GM18508 (cell line): ENCODE measurements at regions not wholly inside any gene's neighbourhood (a gene's known extent, or its start where the extent isn't known, plus 50 kb on each side); places are given as distances from the start of the nearest gene placed in this dataset.

Experiments used
- ATAC-seq: cut with Tn5 transposase; IDR thresholded peaks from one replicate; pipeline ENCODE4 v1.9.1; 2021; ENCODE audit warnings: moderate number of reproducible peaks; ENCODE audit not compliant: insufficient read depth, unreplicated experiment

- no peak for ATAC-seq
Measured at GRCh38 chr3:154779571-154779970, 300.5 kb upstream of the MME start.

- ATAC-seq: no peak
Measured at GRCh38 chr3:154778057-154778456, 302.1 kb upstream of the MME start.

DNA sequence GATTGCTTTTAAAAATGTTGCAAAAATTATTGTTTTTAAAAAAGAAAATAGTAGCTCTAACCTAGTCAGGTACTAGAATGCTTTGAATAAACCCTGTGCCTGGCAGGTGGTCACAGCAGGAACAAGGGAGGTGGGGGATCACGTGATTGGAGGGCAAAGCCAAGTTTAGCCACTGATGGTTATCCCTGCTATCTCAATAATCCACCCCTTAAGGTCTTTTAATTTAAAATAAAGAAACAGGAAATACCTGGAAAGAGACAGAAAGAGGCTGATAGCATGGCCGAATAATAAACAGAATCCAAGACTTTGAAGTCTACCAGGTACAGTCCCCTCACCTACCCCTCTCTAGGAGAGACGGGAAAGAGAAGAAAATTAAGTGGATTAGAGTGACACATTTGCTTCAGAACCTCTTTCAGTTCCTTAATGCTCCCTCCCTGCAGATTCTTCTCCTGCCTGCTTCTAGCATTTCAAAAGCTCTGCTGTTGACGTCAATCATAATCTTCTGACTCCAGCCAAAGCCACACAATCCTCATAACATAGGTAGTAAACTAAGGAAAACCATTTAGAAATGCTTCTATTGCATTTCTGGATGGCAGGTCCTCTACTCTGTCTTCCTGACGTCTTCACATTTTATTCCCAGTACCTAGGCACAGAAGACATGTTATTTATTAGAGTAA lies 303.4 kb upstream of the MME start:
- ATAC-seq: no peak

DNA sequence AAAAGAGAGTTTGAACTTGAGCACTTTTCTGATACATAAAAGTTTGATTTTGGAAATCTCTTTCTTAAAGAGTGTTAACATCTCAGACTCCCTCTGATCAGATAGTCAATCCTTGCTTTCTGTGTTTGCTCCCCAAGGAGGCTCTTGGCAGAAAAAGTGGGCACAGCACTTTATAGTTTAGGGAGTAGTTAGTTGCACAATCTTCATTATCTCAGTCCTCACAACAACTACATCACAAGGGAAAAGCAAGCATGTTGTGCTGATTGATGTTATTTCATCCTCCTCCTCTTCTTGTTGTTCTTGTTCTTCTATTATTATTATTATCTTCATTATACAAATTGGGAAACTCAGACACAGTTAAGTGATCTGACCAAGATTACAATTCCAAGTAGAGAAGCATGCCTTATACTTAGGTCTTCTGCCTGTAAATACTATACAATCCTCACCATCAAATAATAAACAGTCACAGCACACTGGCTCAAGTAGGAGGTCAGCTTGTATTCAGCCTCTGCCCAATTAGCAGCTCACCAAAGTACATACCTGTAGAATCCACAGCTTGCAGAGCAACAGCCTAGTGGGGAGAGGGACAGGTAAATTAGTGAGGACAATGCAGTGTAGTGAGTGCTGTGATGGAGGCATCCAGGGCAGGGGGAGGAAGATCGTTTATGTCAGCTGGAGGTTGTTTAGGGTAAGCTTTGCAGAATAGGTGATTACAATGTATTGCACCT lies 304.1 kb upstream of the MME start:
- ATAC-seq: no peak

DNA sequence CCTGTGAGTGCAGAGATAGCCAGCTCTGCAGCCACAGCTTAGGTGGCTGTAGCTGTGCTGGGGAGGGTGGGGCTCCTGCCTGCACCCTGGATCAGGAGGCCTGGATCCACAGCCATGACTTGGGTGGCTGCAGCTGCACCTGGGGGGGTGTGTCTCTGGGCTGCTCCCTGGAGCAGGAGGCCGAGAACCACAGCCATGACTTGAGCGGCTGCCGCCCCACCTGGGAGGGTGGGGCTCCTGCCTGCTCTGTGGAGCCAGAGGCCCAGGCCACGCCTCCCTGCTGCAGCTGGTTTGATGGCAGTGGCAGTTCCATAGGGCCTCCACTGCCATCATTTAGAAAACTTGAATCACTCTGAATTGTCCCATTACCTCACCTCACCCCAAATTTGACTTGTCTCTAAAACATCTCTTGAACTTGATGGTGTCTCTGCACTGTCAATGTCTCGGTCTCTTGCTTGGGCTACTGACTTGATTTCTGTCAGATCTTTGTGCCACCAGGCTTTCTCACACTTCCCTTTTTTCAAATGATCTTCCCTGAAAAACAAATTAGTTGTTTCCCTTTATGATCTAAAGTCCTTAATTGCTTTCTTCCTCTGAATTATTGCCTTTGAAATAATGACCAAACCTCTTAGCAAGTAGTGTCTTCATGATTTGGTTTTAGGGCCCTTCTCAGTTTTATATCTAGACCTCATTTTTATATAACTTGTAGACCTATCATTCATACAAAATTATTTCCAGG lies 313.2 kb upstream of the MME start:
- ATAC-seq: no peak

DNA sequence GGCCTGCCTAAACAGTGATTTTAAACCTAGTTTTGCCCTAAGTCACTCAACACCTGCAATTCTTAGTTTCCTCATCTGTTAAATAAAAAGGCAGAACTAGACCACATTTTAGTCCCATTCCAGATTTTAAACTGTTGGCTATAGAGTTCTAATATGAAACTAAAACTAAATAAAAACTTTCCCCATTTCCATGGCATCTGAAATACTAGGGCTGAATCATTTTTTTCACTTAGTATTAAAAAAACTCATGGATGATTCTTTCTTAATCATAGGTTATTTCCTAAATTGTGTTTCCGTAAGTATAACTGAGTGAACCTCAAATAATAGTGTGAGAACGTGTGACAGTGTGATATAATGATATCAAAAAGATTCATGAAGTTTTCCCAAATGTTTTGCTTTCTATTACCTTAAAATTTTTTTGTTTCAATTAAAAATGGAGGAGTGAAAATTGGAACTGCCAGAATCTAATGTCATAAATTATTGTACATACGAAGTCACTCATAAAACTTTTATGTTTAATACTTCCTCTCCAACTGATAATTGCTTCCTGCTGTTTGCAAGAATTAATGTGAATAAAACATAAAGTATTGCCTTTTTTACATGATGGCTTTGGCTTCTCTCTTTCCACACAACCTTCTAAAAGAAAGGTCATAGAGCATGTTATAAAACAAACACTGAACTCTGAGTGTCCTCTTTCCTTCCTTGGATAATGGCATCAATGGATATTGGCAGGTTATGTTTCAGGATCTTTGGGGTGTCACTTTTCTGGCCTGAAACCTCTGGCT lies 315.1 kb upstream of the MME start:
- ATAC-seq: no peak

GRCh38 chr3:154762486-154762885 lies 317.6 kb upstream of the MME start:
- ATAC-seq: no peak

DNA sequence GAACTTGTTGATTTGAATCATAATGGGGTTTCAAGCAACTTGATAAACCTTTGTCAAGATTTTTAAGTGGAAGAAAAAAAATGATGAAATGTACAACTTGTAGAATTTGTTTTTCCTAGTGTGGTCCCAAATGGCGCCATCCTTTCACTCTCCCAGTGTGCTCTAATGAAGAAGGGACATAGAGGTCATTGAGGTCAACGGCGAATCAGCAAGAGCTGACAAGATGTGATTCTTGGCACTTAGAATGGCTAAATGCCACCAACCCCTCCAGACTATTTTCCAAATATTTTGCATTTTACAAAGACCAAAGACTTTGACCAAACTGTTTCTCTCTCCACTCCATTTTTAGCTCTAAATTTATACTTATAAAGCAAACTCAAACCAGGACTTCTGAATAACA lies 320.2 kb upstream of the MME start:
- ATAC-seq: no peak

DNA sequence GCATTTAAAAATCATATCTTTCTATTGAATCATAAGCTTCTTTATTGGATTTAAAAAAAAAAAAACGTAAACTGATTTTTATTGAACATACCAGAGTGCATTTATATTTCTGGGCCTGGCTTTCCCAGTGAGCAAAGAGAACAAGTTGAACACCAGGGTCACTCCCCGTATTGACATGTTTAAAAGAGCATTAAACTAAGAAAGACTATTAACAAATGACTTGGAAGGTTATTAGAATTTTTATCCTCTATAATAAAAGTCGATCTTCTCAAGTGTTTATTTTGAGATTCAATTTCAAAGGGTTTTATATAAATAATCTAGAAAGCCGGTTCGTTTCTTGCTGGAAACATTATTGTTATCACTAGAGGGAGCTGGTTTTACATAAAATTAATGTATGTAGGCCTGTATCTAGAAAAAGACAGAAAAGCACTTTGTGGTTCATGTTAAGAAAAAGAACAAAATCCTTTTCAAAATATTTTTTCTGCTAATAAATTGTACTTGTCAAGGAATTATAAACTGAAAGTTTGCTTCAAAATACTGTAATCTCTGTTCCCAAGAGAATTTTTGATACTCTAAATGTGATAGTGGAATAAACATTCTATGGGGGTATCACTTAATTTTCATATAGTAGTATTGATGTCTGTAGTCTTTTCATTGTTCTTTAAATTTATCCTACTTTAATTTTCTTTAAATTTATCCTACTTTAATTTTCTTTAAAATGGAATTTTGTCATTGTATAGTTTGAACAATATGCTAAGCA lies 321.8 kb upstream of the MME start:
- no peak for ATAC-seq

DNA sequence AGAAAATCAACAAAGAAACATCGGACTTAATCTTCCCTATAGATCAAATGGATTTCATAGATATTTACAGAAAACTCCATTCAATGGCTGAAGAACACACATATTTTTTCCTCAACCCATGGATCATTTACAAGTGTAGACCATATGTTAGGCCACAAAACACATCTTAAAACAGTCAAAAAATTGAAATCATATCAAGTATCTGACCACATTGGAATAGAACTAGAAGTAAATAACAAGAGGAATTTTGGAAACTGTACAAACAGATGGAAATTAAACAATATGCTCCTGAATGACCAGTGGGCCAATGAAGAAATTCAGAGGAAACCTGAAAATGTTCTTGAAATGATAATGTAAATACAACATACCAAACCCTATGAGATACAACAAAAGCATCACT lies 323.1 kb upstream of the GPR149 start:
- no peak for ATAC-seq

DNA sequence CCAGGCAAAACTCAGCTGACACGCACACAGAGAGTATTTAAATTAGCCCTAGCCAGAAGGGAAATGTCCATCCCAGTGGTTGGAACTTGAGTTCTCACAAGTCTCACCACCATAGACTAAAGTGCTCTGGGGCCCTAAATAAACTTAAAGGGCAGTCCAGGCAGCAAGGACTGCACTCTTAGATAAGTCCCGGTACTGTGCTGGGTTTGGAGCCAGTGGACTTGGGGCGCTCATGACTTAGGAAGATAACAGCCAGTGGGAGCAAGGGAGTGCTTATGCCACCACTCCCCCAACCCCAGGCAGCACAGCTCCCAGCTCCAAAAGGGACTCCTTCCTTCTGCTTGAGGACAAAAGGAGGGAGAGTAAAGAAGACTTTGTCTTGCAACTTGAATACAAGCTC lies 319.5 kb upstream of the GPR149 start:
- no peak for ATAC-seq

GRCh38 chr3:154745929-154746328 lies 315.9 kb upstream of the GPR149 start:
- ATAC-seq: no peak

DNA sequence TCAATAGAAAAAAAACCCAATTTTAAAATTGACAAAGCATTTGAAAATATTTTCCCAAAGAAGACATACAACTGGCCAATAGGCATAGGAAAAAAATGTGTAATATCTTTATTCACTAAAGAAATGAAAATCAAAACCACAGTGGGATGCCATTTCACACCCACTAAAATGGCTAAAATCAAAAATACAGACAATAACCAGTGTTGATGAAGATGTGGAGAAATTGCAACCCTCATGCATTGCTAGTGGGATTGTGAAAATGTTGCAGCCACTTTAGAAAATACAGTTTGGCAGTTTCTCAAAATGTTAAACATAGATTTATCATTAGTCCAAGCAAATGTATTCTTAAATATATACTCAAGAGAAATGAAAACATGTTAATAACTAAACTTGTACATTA lies 315.1 kb upstream of the GPR149 start:
- no peak for ATAC-seq

GRCh38 chr3:154743418-154743817 lies 313.4 kb upstream of the GPR149 start:
- ATAC-seq: no peak

DNA sequence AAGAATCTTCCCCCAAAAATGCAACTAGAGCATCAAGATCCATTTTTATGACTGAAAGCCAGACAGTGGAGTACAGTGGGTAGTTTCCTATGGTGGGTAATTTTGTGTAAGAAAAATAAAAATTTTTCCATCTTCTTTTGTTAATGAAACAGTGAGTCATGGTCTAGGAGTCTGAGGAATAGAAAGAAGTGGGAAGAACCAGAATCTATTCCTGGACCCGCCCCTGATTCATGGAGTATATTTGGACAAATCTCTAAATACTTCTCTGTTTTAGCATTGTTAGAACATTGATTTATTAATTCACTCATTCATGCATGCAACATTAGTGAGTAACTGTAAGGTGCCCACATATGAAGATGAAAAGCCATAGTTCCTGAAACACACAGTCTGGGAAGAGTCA lies 304.5 kb upstream of the GPR149 start:
- ATAC-seq: no peak

DNA sequence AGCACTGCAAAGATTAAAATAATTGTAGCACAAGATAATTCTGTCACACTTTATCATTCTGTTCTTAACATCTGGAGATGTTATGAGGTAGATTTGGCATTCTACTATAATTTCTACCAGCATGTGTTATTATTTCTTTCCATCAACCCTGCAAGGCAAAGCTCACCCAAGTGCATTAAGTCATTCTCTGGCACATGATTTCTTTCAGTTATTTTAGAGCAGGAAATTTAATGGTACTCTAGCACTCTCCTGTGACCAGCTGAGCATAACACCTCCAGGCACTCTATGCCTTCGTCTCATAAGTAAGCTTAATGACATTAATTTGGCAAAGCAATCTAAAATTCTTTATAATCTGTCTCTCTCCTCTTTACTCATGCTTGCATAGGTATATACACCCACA lies 300.2 kb upstream of the GPR149 start:
- ATAC-seq: no peak

DNA sequence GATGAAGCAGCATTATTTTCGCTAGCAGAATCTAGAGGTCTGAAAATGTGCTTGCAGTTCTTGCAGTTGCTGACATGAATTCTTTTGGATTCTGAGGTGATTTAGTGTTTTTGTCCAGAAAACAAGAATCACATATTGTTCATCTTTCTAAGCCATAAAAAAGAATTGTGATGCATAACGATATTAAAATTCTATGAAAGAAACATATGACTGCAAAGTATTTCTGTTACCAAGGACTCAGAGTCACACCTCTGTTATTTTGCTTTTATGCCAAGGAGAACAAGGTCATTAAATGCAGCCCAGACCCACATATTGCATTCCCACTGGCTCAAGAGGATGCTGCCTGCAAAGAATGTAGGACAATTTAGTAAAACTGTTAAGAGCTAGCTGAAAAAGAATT lies 299.8 kb upstream of the GPR149 start:
- no peak for ATAC-seq

- no peak for ATAC-seq
Measured at GRCh38 chr3:154728285-154728684, 298.3 kb upstream of the GPR149 start.

GRCh38 chr3:154720921-154721320 lies 290.9 kb upstream of the GPR149 start:
- no peak for ATAC-seq

DNA sequence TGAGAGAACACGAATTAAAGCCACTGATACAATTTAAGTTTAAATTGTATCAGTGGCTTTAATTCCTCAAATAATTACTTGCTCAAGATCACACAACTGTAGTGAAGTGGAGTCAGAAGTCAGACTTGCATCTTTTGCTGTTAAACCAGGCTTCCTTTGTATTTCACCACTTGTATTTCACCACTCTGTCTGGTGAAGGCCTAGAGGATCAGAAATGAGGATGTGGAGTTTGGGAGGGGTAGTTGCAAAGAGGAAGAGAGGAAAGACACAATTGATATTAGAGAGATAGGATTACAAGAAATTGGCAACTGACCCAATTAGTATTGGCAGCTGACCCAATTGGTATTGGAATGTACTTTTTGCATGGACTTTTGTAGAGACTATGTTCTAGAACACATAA lies 288.1 kb upstream of the GPR149 start:
- ATAC-seq: no peak
